ENCODE measurements at regions not wholly inside any gene's neighbourhood (a gene's known extent, or its start where the extent isn't known, plus 50 kb on each side); places are given as distances from the start of the nearest gene placed in this dataset.

DNA sequence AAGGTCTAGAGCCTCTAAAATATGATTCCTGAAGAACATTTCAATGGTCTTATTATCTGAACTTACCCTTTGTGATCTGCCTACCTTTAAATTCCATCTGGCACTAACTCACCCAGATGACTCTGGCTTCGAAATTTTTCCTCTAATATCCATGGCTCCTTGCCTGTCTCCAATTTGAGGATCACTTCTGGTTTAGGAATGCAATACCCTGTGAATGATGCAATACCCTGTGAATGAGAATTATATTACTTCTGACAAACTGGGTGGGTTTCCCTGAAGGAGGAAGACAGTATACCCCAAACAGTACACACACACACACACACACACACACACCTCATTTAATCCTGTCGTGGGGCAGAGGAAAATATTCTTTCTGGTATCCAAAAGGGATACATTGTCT lies 115.3 kb downstream of the ZNF33B start:
- TF ChIP-seq, protein P1, sequence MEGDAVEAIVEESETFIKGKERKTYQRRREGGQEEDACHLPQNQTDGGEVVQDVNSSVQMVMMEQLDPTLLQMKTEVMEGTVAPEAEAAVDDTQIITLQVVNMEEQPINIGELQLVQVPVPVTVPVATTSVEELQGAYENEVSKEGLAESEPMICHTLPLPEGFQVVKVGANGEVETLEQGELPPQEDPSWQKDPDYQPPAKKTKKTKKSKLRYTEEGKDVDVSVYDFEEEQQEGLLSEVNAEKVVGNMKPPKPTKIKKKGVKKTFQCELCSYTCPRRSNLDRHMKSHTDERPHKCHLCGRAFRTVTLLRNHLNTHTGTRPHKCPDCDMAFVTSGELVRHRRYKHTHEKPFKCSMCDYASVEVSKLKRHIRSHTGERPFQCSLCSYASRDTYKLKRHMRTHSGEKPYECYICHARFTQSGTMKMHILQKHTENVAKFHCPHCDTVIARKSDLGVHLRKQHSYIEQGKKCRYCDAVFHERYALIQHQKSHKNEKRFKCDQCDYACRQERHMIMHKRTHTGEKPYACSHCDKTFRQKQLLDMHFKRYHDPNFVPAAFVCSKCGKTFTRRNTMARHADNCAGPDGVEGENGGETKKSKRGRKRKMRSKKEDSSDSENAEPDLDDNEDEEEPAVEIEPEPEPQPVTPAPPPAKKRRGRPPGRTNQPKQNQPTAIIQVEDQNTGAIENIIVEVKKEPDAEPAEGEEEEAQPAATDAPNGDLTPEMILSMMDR (IDR thresholded peaks at IDR 0.05): no peak
- no peak for TF ChIP-seq POLR2A (IDR thresholded peaks at IDR 0.05)
